ENCODE measurements at regions not wholly inside any gene's neighbourhood (a gene's known extent, or its start where the extent isn't known, plus 50 kb on each side); places are given as distances from the start of the nearest gene placed in this dataset.

DNA sequence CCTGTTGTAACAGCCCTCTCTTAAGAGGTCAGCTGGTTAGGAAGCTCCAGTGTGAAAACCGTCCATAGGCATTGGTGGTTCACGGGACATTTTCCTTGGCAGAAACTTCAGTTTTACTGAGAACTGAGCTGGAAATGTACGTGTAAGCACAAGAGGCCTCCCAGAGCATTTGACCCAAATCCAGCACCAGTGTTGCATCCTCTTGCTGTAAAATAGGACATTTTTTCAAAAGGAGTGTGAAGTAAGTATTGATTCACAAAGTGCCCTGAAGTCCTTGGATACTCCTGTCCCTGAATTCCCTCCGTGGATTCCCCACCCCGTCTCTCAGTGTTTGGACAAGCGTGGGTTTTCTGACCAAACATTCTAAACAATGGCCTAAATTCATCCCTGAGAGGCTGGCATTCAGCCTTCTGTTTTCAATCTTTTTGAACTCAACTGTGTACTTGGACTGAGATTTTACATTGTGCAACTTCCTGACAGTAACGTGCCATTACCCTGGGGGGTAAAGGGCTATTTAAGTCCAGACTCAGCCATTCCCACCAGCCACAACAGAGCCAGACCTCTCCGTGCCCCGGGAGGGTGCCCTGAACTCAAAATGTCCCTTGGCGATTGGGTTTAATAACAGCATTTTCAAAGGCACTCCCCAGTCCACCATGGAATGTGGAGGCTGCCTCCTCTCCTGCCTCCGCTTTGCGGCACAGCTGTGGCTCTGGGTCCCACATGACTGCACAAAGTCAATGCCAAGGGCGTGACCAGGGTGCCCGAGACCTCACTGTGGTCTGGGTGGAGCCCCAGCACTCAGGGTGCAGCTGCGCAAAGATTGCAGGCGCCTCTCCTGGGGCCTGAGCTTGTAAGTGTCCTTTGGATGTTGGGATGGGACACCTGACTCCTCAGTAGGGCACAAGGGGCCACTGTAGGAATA, 92.7 kb upstream of the AFDN start:
- Mint-ChIP-seq H3K36me3 (no peaks in the 10 kb centered on the region), H3K27me3 (ENCODE audit: low read depth) (peaks cover 20% of the 10 kb centered on the region), H3K4me3 (no peak overlapping the region), H3K9me3 (no peaks in the 10 kb centered on the region), H3K4me1 (no peaks in the 10 kb centered on the region), H3K27ac (no peak overlapping the region)
- TF ChIP-seq, protein P1, sequence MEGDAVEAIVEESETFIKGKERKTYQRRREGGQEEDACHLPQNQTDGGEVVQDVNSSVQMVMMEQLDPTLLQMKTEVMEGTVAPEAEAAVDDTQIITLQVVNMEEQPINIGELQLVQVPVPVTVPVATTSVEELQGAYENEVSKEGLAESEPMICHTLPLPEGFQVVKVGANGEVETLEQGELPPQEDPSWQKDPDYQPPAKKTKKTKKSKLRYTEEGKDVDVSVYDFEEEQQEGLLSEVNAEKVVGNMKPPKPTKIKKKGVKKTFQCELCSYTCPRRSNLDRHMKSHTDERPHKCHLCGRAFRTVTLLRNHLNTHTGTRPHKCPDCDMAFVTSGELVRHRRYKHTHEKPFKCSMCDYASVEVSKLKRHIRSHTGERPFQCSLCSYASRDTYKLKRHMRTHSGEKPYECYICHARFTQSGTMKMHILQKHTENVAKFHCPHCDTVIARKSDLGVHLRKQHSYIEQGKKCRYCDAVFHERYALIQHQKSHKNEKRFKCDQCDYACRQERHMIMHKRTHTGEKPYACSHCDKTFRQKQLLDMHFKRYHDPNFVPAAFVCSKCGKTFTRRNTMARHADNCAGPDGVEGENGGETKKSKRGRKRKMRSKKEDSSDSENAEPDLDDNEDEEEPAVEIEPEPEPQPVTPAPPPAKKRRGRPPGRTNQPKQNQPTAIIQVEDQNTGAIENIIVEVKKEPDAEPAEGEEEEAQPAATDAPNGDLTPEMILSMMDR (IDR thresholded peaks at IDR 0.05; ENCODE audit: unreplicated experiment): no peak
- DNase-seq (ENCODE audit: low spot score in 2 of 2, unreplicated experiment in 2 of 2): peak in 1 of 2 experiments; percentile 25

DNA sequence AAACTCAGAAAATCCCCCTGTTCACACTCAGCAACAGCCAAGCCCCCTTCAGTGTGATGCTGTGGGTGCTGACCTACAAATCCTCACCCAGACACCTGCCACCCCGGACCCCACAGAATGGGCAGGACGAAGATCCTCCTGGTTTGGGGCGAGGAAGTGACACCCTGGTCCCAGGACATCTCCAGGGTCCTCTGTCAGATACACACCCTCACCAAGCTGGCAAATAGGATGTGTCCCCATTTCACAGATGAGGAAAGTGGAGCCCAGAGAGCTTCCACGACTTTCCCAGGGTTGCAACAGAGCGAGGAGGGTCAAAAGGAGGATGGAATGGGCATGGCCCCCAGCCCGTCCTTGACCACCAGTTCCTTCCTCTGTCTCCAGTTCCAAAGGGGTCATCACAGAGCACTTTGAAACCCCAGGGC, 92.0 kb upstream of the AFDN start:
- no peaks in the 10 kb centered on the region for H3K4me1 Mint-ChIP-seq
- H3K36me3 Mint-ChIP-seq: no peaks in the 10 kb centered on the region
- peak in 1 of 2 experiments; percentile 31 for DNase-seq (ENCODE audit: low spot score in 2 of 2, unreplicated experiment in 2 of 2)
- H3K9me3 Mint-ChIP-seq: no peaks in the 10 kb centered on the region
- peaks cover 14% of the 10 kb centered on the region for H3K27me3 Mint-ChIP-seq (ENCODE audit: low read depth)
- no peak overlapping the region for H3K4me3 Mint-ChIP-seq
- H3K27ac Mint-ChIP-seq: no peak overlapping the region
- TF ChIP-seq, protein P1 (IDR thresholded peaks at IDR 0.05; ENCODE audit: unreplicated experiment): no peak

- Mint-ChIP-seq H3K36me3 (no peaks in the 10 kb centered on the region), H3K9me3 (no peaks in the 10 kb centered on the region), H3K4me1 (no peaks in the 10 kb centered on the region), H3K27ac (peak overlapping the region; percentile 40), H3K4me3 (no peak overlapping the region), H3K27me3 (ENCODE audit: low read depth) (peaks cover 14% of the 10 kb centered on the region)
- peak in 1 of 2 experiments; percentile 32 for DNase-seq (ENCODE audit: low spot score in 2 of 2, unreplicated experiment in 2 of 2)
- TF ChIP-seq, protein P1 (IDR thresholded peaks at IDR 0.05; ENCODE audit: unreplicated experiment): no peak
These were observed 91.4 kb upstream of the AFDN start for GRCh38 chr6:167735084-167735950.

DNA sequence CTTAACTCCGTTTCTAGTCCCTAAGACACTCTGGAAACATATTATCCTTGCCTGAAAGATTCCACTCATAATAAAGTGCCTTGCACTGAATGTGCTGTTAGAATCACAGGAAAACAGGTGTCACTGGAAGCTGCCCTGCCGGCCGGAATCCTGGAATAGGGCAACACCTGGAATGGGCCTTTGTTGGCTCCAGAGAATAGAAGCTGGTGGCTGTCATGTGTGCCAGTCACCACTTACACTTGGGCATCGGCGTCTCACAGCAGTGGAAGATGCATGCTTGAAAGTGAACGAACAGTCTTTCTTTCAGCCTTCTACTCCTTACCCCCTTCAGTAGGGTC, 90.8 kb upstream of the AFDN start:
- H3K27ac Mint-ChIP-seq: no peak overlapping the region
- peak in 1 of 2 experiments; percentile 9 for DNase-seq (ENCODE audit: low spot score in 2 of 2, unreplicated experiment in 2 of 2)
- no peaks in the 10 kb centered on the region for H3K9me3 Mint-ChIP-seq
- no peaks in the 10 kb centered on the region for H3K4me1 Mint-ChIP-seq
- TF ChIP-seq, protein P1 (IDR thresholded peaks at IDR 0.05; ENCODE audit: unreplicated experiment): no peak
- no peaks in the 10 kb centered on the region for H3K36me3 Mint-ChIP-seq
- no peak overlapping the region for H3K4me3 Mint-ChIP-seq
- H3K27me3 Mint-ChIP-seq (ENCODE audit: low read depth): peaks cover 14% of the 10 kb centered on the region

GRCh38 chr6:167736486-167737204, 90.1 kb upstream of the AFDN start:
- Mint-ChIP-seq H3K27me3 (ENCODE audit: low read depth) (peaks cover 14% of the 10 kb centered on the region), H3K4me3 (no peak overlapping the region), H3K9me3 (no peaks in the 10 kb centered on the region), H3K36me3 (no peaks in the 10 kb centered on the region), H3K27ac (no peak overlapping the region), H3K4me1 (no peaks in the 10 kb centered on the region)
- TF ChIP-seq, protein P1 (IDR thresholded peaks at IDR 0.05; ENCODE audit: unreplicated experiment): no peak
- peak in 1 of 2 experiments; percentile 34 for DNase-seq (ENCODE audit: low spot score in 2 of 2, unreplicated experiment in 2 of 2)
